GM19023 (cell line): ENCODE measurements at regions not wholly inside any gene's neighbourhood (a gene's known extent, or its start where the extent isn't known, plus 50 kb on each side); places are given as distances from the start of the nearest gene placed in this dataset.

ENCODE experiments used
- ATAC-seq: cut with Tn5 transposase; IDR thresholded peaks from one replicate; pipeline ENCODE4 v1.9.1; 2021; ENCODE audit warnings: mild to moderate bottlenecking, moderate library complexity; ENCODE audit not compliant: unreplicated experiment

- ATAC-seq = no peak
These were observed 155.7 kb upstream of the CAMK1G start for GRCh38 chr1:209427811-209428210.

DNA sequence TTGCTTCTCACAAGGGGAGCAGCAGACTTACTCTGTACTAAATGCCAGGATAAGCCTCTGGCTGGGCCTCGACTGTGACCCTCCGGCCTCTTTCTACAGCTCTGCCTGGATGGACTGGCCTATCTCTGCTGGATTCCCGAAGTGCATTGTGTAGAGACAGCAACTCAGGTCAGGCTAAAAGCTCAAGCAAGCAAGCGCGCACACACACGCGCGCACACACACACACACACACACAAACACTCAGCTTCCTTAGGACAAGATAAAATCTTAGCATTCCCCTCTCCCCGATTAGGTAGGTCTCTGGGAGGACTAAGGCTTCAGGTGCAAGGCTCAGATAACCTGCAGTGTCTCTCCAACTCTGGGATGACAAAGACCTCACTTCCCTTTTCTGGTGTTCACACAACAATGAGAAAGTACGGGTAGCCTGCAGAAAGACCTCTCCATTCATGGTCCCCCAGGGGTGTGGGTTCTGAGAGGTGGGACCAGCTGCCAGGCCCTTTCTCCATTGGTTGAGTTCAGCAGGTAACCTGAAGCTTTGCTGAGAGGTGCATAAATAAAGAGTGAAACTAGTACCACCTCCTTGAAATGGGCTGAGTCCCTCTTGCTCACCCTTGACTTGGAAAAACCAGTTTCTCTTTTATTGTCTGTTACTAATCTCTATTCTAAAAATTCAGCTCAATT is 155.1 kb upstream of the CAMK1G start:
- ATAC-seq = no peak

DNA sequence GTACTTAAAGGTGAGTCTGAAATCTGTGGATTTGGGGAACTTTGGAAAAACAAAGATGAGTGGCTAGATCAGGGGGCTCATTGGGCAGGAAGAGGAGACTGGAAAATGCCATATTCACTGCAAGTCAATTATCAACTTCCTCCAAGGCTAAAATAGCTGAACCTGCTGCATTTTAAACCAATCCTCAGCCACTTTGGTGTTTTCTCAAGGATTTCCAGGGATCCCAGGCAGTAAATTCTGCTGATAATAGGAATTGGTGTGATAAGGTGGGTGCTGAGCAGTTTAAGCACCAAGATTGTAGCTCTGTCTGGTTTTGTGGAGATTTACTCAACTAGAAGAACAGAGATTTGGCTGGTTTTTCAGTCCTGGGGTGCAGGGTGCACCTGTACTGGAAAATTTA is 153.9 kb upstream of the CAMK1G start:
- no peak for ATAC-seq

DNA sequence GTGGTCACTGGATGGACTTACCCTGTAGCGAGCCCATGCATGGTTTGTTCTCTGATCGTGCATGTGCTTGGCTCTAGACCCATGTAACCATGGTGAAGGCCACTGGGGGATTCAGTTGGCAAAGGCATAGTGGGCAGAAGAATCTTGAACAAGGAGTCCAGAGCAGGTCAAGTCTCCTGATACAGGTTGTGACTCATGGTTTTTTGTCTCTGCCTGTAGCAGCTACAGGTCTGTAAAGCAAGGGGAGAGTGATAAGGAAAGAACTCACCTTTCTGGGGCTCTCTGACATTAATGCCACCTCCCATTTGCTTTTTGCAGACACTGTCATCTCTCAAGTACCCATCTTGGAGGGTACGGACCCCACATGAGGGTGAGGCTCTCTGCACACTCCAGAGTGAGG is 153.4 kb upstream of the CAMK1G start:
- ATAC-seq = no peak

DNA sequence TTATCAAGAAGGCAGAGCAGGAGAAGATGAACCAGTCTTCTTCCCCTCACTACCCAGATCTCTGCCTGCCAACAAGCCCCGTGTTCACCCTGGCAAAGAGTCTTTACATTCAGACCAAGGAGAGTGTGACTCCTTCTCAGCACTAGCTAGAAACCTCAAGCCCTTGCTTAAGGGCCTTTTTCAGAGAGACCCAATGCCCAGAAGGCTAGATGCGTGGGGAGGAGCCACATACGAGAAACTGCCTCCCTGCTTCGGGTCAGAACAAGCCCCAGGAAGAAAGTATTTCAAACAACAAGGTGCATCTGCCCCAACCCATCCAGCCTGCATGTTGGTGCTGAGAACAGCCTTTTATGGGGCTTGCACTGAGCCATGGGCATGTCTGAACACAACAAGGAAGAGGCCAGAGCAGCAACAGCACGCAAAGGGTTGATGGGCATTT is 152.7 kb upstream of the CAMK1G start:
- no peak for ATAC-seq

DNA sequence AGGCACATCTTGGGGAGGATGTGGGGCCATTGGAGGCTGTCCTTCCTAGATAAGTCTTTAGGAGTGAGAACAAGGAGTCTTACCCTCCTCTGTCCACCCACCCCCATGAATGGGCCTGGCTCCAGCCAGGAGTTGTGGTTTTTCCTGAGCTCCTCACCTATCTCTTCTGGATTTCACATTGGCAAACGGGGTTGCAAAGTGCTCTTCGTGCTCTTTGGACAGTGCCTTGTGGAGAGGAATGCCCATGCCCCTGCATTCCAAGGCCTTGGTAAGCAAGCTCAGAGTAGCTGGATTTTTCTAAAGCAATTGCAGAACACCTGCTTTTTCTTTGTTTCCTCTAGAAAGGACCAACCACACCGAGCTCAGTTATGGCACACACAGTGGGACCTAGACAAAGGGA is 152.1 kb upstream of the CAMK1G start:
- no peak for ATAC-seq

DNA sequence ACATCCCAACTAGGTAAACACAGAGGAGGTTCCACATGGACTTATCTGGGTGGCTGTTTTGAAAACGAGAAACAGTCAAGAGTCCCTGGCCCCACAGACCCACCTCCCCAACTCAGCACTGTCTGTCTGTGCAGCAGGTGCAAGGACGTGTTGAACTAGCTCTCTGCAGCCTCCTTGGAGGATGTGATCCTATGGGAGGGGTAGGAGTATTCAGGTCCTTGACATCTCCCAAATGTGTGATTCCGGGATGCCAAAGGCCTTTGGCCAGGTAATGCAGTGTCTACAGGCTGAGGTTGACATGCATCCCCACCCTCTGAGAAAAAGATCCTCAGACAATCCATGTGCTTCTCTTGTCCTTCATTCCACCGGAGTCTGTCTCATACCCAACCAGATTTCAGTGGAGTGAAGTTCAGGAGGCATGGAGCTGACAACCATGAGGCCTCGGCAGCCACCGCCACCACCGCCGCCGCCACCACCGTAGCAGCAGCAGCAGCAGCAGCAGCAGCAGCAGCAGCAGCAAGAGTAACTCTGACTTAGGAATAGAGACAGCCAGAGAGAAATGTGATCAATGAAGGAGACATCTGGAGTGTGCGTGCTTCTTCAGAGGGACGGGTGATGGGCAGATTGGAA is 151.6 kb upstream of the CAMK1G start:
- ATAC-seq = no peak

DNA sequence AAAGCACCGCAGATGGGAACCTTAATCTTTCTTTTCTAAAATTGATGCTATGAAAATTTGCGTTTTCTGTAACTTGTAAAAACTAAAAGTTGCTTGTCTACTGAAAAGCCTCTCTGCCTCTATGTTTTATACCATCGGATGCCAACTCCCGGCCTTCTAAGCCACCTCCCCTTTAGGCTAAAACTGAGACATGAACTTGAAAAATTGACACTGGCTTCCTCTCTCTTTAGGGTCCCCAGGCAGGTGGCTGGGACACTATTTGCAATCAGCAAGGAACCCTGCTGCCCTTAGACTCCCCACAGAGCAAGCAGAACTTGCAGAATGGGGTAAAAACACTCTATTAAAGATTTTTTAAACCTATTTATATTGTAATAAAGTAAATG is 151.1 kb upstream of the CAMK1G start:
- no peak for ATAC-seq

DNA sequence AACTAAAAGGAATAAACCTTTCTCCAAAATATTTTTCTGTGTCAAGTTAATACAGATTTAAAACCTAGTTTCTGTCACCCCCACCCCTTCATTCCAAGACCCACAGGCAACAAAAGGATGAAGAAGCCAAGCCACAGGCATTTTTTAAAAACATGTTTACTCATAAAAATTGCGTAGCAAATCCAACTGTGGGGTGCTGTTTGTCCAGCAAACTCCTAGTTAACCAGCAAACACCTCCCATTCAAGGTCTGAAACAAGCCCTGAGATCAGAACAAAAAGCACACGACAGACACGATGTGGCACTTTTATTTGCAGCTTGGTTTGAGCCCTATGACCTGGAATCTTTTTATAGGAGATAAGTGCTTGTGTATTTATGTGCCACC is 149.9 kb upstream of the CAMK1G start:
- no peak for ATAC-seq

DNA sequence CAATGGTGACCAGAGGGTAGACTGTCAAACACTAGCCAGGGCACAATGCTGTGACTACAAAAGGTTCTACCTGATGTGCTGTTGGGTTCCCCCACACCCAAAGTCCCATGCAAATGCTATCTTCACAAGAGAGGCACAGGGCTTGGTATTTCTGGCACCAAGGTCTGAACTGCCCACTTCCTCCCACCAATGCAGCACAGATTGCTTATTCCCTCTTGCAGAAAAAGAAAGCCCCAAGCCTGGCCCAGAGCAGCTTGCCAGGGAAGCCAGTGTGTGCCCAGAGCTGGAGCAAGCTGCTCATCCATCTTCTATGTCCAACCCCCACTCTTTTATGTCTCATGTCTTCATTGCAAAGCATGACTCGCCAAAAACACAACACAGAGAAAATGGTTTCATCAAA is 149.4 kb upstream of the CAMK1G start:
- ATAC-seq = no peak

GRCh38 chr1:209434631-209435217 is 148.8 kb upstream of the CAMK1G start:
- no peak for ATAC-seq

DNA sequence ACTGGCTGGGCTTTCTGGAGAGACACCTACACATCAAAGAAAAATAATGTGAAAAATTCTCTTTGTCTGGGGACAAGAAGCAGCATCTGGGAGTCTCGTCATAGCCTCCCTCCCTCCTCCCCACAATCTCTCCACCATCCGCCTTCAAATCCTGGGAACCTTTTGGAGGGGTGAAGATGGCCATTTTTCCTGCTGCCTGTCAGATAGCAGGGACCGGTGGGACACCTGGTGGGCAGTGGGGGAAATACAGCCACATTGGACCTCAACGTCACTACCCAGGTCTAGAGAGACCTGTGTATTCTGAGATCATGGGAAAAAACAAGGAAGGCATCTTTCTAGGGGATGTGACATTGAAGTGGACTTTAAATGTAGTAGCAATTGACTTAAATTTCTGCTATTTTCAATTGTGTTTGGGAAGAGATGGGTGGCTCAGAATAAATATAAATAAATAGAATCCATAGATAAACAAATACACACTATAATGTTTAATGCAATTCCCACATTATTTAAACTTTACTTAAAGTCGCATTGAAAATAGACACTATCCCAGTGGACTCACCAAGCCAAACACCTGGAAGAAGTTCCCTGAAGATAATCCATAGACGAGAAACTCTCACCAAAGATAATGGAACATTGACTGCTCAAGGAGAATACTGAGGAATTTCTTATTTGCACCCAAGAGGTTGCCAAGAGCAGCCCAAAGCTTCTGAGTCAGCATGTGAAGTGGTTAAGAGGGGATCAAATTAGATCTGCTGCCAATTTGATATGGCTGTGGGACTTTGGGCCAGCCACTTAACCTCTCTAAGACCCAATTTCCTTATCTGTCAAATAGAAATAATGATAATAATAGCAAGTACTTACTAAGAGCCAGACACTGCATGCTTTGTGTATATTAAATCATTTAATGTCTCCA is 147.6 kb upstream of the CAMK1G start:
- ATAC-seq = peak; percentile 74

GRCh38 chr1:209439828-209440227 is 143.7 kb upstream of the CAMK1G start:
- no peak for ATAC-seq

DNA sequence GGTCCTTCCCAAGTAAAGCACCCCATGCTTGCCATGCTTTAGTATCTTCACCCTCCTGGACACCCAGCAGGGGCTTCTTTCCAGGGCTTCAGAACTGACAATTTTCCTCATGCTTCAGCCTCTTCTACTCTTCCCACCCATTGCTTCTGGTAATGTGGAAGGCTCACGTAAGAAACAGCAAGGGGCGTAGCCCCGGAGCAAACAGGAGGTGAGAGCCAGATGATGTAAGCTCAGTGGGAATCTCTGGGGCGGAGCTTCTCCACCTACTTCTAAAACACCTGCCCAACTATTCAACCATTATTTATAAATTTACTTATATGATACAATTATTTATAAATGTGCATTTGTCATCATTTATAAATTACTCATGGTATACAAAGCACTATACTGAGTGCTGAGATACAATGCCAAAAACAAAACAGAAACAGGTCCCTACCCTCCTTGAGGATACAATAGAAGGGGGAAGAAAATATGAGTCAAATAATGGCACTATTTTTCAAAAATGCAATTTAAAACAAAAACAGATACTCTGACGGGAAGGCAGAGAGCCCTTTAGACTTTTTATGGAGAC is 140.1 kb upstream of the CAMK1G start:
- no peak for ATAC-seq

DNA sequence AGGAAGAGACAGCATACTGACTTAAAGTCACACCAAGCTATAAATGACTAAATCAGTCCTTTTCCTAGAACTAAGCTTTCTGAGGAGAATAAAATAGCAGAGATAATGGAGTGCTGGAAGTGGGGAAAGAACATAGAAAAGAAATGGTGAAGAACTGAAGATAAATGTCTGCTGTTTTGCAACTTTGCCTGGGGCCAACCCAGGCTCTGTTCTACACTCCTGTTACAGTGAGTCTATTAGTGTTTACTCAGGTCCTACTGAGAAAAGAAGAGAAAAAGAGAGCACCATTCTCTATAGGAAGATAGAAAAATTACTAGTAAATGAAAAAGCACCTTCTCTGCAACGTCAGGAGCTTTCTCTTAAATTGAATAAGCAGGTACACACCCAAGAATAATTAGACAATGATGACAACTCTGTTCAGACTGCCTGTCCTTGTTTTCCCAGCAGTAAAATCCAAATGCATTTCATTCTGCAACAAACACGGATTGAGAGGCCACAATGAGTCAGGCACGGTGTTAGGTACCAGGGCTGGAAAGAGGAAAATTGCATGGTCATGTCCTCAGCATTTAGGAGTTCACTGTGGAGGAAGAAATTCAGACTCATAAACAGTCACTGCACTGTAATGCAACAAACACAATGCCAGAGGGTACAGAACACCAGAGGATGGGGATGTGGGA is 139.4 kb upstream of the CAMK1G start:
- ATAC-seq = no peak

GRCh38 chr1:209444961-209445360 is 138.6 kb upstream of the CAMK1G start:
- ATAC-seq = no peak

DNA sequence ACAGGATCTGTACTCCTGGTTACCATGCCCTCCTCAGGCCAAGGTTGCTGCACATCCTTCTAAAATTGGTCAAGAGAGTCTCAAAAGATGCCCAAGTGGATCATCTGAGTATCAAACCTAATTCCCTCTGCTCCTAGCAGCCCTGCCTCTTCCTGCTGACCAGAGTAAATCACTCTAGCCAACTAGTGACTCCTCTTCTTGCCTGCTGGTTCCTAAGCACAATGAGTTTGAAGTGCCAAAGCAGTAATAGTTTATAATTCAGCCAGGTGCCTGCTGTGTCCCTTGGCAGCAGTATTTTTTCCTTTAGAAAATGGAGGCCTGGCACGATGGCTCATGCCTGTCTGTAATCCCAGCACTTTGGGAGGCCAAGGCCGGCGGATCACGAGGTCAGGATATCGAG is 137.9 kb upstream of the CAMK1G start:
- ATAC-seq = no peak

DNA sequence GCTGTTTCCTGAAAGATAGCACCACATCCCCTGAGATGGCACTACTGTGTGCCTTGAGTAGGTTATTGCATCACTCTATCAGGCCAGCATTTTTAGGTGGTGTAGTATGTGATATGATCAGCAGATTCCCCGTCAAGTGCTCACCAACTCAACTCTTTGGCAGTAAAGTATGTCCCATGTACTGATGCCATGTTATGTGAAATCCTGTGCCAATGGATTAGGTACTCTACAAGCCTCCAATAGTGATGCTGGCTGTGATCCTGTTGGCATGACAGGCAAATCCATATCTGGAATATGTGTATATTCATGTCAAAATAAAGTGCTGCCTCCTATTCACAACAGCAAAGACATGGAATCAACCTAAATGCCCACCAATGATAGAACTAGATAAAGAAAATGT is 137.2 kb upstream of the CAMK1G start:
- ATAC-seq = no peak

GRCh38 chr1:209454340-209454994 is 129.0 kb upstream of the CAMK1G start:
- ATAC-seq = no peak

GRCh38 chr1:209455145-209455544 is 128.4 kb upstream of the CAMK1G start:
- ATAC-seq = no peak
